ENCODE measurements at regions not wholly inside any gene's neighbourhood (a gene's known extent, or its start where the extent isn't known, plus 50 kb on each side); places are given as distances from the start of the nearest gene placed in this dataset.

- TF ChIP-seq, protein P1, sequence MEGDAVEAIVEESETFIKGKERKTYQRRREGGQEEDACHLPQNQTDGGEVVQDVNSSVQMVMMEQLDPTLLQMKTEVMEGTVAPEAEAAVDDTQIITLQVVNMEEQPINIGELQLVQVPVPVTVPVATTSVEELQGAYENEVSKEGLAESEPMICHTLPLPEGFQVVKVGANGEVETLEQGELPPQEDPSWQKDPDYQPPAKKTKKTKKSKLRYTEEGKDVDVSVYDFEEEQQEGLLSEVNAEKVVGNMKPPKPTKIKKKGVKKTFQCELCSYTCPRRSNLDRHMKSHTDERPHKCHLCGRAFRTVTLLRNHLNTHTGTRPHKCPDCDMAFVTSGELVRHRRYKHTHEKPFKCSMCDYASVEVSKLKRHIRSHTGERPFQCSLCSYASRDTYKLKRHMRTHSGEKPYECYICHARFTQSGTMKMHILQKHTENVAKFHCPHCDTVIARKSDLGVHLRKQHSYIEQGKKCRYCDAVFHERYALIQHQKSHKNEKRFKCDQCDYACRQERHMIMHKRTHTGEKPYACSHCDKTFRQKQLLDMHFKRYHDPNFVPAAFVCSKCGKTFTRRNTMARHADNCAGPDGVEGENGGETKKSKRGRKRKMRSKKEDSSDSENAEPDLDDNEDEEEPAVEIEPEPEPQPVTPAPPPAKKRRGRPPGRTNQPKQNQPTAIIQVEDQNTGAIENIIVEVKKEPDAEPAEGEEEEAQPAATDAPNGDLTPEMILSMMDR (IDR thresholded peaks at IDR 0.05 in 4 of 5, conservative IDR thresholded peaks at IDR 0.05 in 1 of 5), result no peak
- TF ChIP-seq POLR2A (IDR thresholded peaks at IDR 0.05), result no peak
Measured at GRCh38 chr5:38775218-38775840, 70.5 kb upstream of the OSMR start.
